Endothelial cell of umbilical vein (primary cell): ENCODE measurements at regions not wholly inside any gene's neighbourhood (a gene's known extent, or its start where the extent isn't known, plus 50 kb on each side); places are given as distances from the start of the nearest gene placed in this dataset.

Experiments
- BruUV-seq: library from RNA; stranded (reverse); fragments of 400-500 nt; replicated peaks from 2 replicates; lab custom pipeline; 2021; lab: Mats Ljungman, UMichigan
- CTCF ChIA-PET: fragments of 300-600, 350-600 bp; sonication (Branson Sonifier 250); formaldehyde crosslinking; loops from one replicate; lab custom pipeline; 2021; ENCODE audit warnings: antibody characterized with exemption, inconsistent platforms; lab: Charles Lee
- POLR2A ChIA-PET: fragments of 300-600, 350-600 bp; sonication (Branson Sonifier 250); formaldehyde crosslinking; loops from one replicate; lab custom pipeline; 2021; ENCODE audit warnings: antibody characterized with exemption, inconsistent platforms; lab: Charles Lee
- DNase-seq: peaks from one replicate; pipeline ENCODE4 v3.0.0-alpha.2; 2011; ENCODE audit warnings: low read depth, low spot score
- FAIRE-seq: peaks from 2 replicates; lab custom pipeline; 2011; peaks lifted over from hg19 to GRCh38; lab: Jason Lieb, UNC
- H2AFZ ChIP-seq: 2 replicates; pipeline ENCODE4 v1.6.0; 2012; ENCODE audit warnings: low read depth, low read length, control low read depth, inconsistent platforms
- H3K27ac ChIP-seq: 2 replicates; pipeline ENCODE4 v1.5.1; 2011; ENCODE audit warnings: low read depth, mild to moderate bottlenecking, control low read depth, low read length, moderate library complexity; ENCODE audit not compliant: insufficient read depth
- H3K27me3 ChIP-seq, 2 experiments: 2 replicates each; pipeline versions ENCODE4 v1.6.0 to v1.6.1; 2011; ENCODE audit warnings: low read length in 2 of 2, mixed read lengths in 1 of 2; ENCODE audit not compliant: control insufficient read depth in 2 of 2, insufficient read depth in 2 of 2
- H3K36me3 ChIP-seq, 2 experiments: 2 replicates in 1 of 2; 3 replicates in 1 of 2; pipeline ENCODE4 v1.5.1; 2011; ENCODE audit warnings: low read length in 2 of 2, mild to moderate bottlenecking in 1 of 2, moderate library complexity in 1 of 2; ENCODE audit not compliant: control insufficient read depth in 2 of 2, insufficient read depth in 2 of 2; ENCODE audit errors: extremely low read depth in 1 of 2
- H3K4me1 ChIP-seq: 3 replicates; pipeline ENCODE4 v1.5.1; 2011; ENCODE audit warnings: mild to moderate bottlenecking, low read length; ENCODE audit not compliant: control insufficient read depth, insufficient read depth; ENCODE audit errors: extremely low read depth
- H3K4me2 ChIP-seq: 2 replicates; pipeline ENCODE4 v1.6.1; 2011; ENCODE audit warnings: low read length, control low read depth, mixed read lengths; ENCODE audit not compliant: insufficient read depth
- H3K4me3 ChIP-seq, 3 experiments: fragments of 200-600 bp in 1 of 3; sonication (generic), shearing (Covaris generic) in 1 of 3; replicated peaks in 1 of 3; 2 replicates each; pipeline ENCODE4 v1.5.1; 2011 to 2016; ENCODE audit warnings: control low read depth in 3 of 3, low read length in 3 of 3, mild to moderate bottlenecking in 2 of 3, inconsistent platforms in 1 of 3, low read depth in 1 of 3, moderate library complexity in 1 of 3; ENCODE audit not compliant: insufficient read depth in 1 of 3
- H3K79me2 ChIP-seq: 2 replicates; pipeline ENCODE4 v1.6.0; 2012; ENCODE audit warnings: low read length, inconsistent platforms; ENCODE audit not compliant: control insufficient read depth, insufficient read depth
- H3K9ac ChIP-seq: replicated peaks from 2 replicates; pipeline ENCODE3; 2011; ENCODE audit warnings: low read length, control low read depth; ENCODE audit not compliant: insufficient read depth; ENCODE audit errors: extremely low read depth
- H3K9me1 ChIP-seq: replicated peaks from 3 replicates; pipeline ENCODE4 v1.6.0; 2011; ENCODE audit warnings: mild to moderate bottlenecking, low read length; ENCODE audit not compliant: control insufficient read depth, insufficient read depth; ENCODE audit errors: extremely low read depth
- H3K9me3 ChIP-seq: replicated peaks from 2 replicates; pipeline ENCODE4 v1.5.1; 2012; ENCODE audit warnings: low read length, inconsistent platforms; ENCODE audit not compliant: control insufficient read depth, insufficient read depth
- H4K20me1 ChIP-seq: replicated peaks from 2 replicates; pipeline ENCODE3; 2011; ENCODE audit warnings: mild to moderate bottlenecking, low read length; ENCODE audit not compliant: control insufficient read depth, insufficient read depth; ENCODE audit errors: extremely low read depth
- CTCF ChIP-seq, 2 donors: IDR thresholded peaks; 1 replicate in 1 of 2; 2 replicates in 1 of 2; pipeline ENCODE4 v1.5.1; 2011; ENCODE audit warnings: low read length in 2 of 2, mild to moderate bottlenecking in 2 of 2, moderate library complexity in 2 of 2, control low read depth in 1 of 2, inconsistent platforms in 1 of 2, low read depth in 1 of 2; ENCODE audit not compliant: insufficient read depth in 1 of 2; ENCODE audit errors: extremely low read depth in 1 of 2
- EZH2 ChIP-seq: IDR thresholded peaks from 2 replicates; pipeline ENCODE4 v1.6.1; 2012; ENCODE audit warnings: borderline replicate concordance, low read depth, mild to moderate bottlenecking, moderate library complexity, low read length, inconsistent platforms; ENCODE audit not compliant: severe bottlenecking
- FOS ChIP-seq: IDR thresholded peaks from 2 replicates; pipeline ENCODE4 v1.6.1; 2011; ENCODE audit warnings: mild to moderate bottlenecking, low read length, moderate library complexity, borderline replicate concordance; ENCODE audit not compliant: insufficient read depth
- GATA2 ChIP-seq: IDR thresholded peaks from 2 replicates; pipeline ENCODE4 v1.7.0; 2011; ENCODE audit warnings: low read depth, mild to moderate bottlenecking, moderate library complexity, mixed read lengths, low read length; ENCODE audit not compliant: insufficient read length, insufficient read depth
- JUN ChIP-seq: IDR thresholded peaks from 2 replicates; pipeline ENCODE4 v1.6.1; 2011; ENCODE audit warnings: borderline replicate concordance, low read depth; ENCODE audit not compliant: insufficient read length, insufficient read depth
- MAX ChIP-seq: IDR thresholded peaks from 2 replicates; pipeline ENCODE4 v1.6.1; 2011; ENCODE audit not compliant: insufficient read depth, insufficient read length
- MYC ChIP-seq: IDR thresholded peaks from one replicate; pipeline ENCODE4 v1.6.1; 2011; ENCODE audit warnings: mild to moderate bottlenecking, low read depth, low read length
- POLR2A ChIP-seq: IDR thresholded peaks from 2 replicates; pipeline ENCODE4 v1.6.1; 2012; ENCODE audit warnings: low read depth, mild to moderate bottlenecking, control low read depth, low read length
- POLR2AphosphoS5 ChIP-seq: IDR thresholded peaks from 2 replicates; pipeline ENCODE4 v1.6.1; 2012; ENCODE audit warnings: low read depth, mild to moderate bottlenecking, control low read depth, low read length, moderate library complexity; ENCODE audit not compliant: insufficient read depth
- dilution Hi-C: fragments of 300-500 bp; cut with MboI; formaldehyde crosslinking; loops from one replicate; pipeline ENCODE4 v1.15.0; 2019; ENCODE audit warnings: low sequenced_read_pairs; ENCODE audit not compliant: extremely low pct_ligation_motif_present
- intact Hi-C: fragments of 100-400 bp; cut with micrococcal nuclease; formaldehyde crosslinking; loops from one replicate; pipeline ENCODE4 v1.10.0; 2022

GRCh38 chr3:88896026-88896425 is 211.4 kb upstream of the EPHA3 start:
- Histone ChIP-seq H4K20me1 (no peaks in the 10 kb centered on the region), H3K9me1 (no peaks in the 10 kb centered on the region), H3K4me1 (no peaks in the 10 kb centered on the region), H3K9ac (no peak overlapping the region), H3K36me3 (no peaks in the 10 kb centered on the region), H3K27me3 (no peaks in the 10 kb centered on the region), H3K27ac (no peak overlapping the region), H3K4me2 (no peak overlapping the region), H3K79me2 (no peaks in the 10 kb centered on the region), H3K4me3 (no peak overlapping the region), H2AFZ (no peak overlapping the region), H3K9me3 (no peaks in the 10 kb centered on the region)
- intact Hi-C loops (no loop called here), dilution Hi-C loops (no loop called here)
- CTCF ChIA-PET, result no interaction called here
- DNase-seq (no peak), FAIRE-seq (no peak)
- BruUV-seq, result no TSS peak
- POLR2A ChIA-PET, result no interaction called here
- TF ChIP-seq CTCF (IDR thresholded peaks at IDR 0.05; ENCODE audit: extremely low read depth in 1 of 2, insufficient read depth in 1 of 2, low read depth in 1 of 2, low read length in 2 of 2), result no peak
- TF ChIP-seq JUN, result no peak
- no peak for TF ChIP-seq FOS
- no peak for TF ChIP-seq GATA2
- no peak for TF ChIP-seq MYC
- no peak for TF ChIP-seq EZH2
- TF ChIP-seq POLR2AphosphoS5, result no peak
- no peak for TF ChIP-seq POLR2A
- TF ChIP-seq MAX, result no peak
